NOMO-1 treated with dmso at 0.1 percent for 144 hours (cell line): ENCODE measurements at regions not wholly inside any gene's neighbourhood (a gene's known extent, or its start where the extent isn't known, plus 50 kb on each side); places are given as distances from the start of the nearest gene placed in this dataset.
"Not testable (repeated sequence)": the region's sequence is repeated elsewhere in the genome, so short reads cannot be mapped to it uniquely, and the experiment has no call there.

ENCODE experiments used
- DNase-seq: peaks from one replicate; lab custom pipeline; 2025; ENCODE audit not compliant: unreplicated experiment; lab: John Stamatoyannopoulos, UW

- no peak for DNase-seq
Observed at GRCh38 chr10:84626397-84627087, 298.2 kb downstream of the CCSER2 start.

GRCh38 chr10:84632866-84633265, 304.5 kb downstream of the CCSER2 start:
- DNase-seq, result no peak

- DNase-seq, result no peak
Observed at GRCh38 chr10:84634636-84635035, 306.2 kb downstream of the CCSER2 start.

GRCh38 chr10:84650628-84651027, 322.2 kb downstream of the CCSER2 start:
- not testable (repeated sequence) for DNase-seq

- no peak for DNase-seq
Observed at GRCh38 chr10:84654671-84655070, 326.3 kb downstream of the CCSER2 start.

- DNase-seq, result no peak
Observed at GRCh38 chr10:84659027-84659426, 330.6 kb downstream of the CCSER2 start.

DNA sequence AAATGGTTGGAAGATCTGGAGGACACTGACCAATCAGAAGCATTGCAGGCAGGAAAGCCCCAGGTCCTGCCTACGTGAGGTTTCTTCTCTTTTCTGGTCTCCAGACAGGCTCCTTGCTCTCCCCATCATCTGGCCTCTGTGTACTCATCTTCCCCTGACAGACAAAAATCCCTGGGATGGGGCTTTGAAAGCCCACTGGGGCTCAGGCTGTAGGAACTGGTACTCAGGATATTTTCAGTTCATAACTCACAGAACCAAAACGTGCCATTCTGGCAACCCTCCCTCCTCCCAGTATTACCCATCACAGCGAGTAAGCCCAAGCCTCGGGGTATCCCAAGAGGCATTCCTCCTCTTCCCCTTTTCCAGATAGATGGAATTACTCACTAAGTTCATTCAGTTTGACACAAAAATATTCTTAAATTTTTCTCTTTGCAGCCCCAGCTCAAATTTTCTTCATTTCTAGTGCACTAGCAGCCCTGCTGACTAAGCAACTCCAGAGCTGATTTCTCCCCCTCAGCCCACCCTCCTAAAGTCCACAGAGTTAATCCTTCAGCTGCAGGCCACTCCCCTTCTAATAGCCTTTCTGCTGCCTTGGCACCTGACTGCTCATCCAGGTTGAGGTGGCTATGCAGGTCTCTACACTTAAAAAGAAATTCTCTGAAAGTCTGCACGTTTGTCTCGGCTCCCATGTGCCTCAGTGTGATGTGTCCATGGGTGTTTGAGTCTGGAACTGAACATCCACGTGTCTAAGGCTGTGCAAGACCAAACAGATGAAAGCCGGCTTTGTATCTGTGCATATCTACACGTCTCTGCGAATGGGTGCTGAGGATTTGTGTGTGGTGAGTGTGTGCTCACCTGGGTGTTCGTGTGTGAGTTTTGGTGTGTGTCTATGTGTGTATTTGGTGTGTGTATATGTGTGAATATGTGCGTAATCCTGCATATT, 331.4 kb downstream of the CCSER2 start:
- DNase-seq, result no peak

- DNase-seq, result no peak
Observed at GRCh38 chr10:84660450-84661159, 332.2 kb downstream of the CCSER2 start.

- DNase-seq, result no peak
Observed at GRCh38 chr10:84665211-84665610, 336.8 kb downstream of the CCSER2 start.

DNA sequence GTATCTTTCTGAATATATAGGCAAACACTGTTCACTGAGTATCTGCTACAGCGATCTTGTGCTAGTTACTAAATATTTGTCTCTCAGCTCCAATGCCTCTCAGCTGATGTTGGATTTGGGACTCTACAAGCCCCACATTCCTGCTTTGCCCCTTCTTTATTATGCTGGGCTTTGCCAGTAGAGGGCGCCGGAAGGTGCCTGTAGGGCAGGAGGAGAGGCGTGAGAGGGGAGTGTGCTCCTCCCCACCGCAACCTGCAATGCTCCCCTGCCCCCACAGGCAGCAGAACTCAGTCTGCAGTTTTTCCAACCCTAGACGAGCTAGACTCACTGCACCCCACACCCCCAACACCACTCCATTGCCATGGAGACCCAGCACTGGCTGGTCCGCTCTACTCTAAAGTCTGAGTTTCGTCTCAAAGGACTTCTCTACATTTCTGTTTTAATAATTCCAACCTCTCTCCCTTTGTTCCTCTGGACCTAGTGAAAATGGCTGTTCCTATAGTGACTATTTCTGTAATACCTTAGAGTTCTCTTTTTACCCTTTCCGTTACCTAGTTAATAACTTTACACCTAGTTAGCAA, 337.6 kb downstream of the CCSER2 start:
- DNase-seq, result no peak

- no peak for DNase-seq
Observed at GRCh38 chr10:84668186-84668763, 339.9 kb downstream of the CCSER2 start.

DNA sequence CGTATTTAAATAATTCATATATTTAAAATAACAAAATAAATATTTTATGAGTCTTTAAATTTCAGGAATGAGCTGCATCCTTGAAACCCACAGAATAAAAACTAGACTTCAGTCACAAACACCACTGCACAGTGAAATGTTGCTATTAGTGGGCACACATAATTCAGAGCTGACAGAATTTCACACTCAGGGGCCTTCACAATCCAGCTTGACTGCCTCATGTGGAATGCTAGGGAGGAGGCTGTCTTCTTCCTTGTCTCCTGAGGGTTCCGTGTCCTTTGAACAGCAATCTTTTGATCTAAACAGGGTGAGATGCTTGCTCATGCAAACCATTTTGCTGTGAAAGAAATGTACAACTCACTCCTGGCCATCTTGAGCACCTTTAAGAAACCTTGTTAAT, 346.7 kb downstream of the CCSER2 start:
- no peak for DNase-seq

- no peak for DNase-seq
Observed at GRCh38 chr10:84676536-84676935, 348.1 kb downstream of the CCSER2 start.

GRCh38 chr10:84681781-84682180, 353.4 kb downstream of the CCSER2 start:
- DNase-seq, result no peak

DNA sequence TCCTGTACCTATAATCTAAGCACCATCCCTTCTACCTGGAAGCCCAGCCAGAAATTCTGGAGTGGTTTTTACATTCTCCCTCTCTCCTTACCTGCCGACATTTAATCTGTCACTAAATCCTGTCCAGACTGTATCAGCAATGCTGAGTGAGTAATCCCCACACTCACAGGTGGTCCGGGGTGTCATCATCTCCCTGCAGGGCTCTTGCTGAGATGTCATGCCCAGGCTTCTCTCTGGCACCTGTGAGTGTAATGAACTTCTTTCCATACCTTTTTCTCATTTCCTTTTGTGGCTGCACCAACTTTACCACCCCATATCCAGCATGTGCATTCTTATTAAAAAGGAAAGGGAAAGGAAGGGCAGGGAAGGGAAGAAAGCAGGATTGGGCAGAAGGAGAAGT, 355.2 kb downstream of the CCSER2 start:
- DNase-seq, result no peak

DNA sequence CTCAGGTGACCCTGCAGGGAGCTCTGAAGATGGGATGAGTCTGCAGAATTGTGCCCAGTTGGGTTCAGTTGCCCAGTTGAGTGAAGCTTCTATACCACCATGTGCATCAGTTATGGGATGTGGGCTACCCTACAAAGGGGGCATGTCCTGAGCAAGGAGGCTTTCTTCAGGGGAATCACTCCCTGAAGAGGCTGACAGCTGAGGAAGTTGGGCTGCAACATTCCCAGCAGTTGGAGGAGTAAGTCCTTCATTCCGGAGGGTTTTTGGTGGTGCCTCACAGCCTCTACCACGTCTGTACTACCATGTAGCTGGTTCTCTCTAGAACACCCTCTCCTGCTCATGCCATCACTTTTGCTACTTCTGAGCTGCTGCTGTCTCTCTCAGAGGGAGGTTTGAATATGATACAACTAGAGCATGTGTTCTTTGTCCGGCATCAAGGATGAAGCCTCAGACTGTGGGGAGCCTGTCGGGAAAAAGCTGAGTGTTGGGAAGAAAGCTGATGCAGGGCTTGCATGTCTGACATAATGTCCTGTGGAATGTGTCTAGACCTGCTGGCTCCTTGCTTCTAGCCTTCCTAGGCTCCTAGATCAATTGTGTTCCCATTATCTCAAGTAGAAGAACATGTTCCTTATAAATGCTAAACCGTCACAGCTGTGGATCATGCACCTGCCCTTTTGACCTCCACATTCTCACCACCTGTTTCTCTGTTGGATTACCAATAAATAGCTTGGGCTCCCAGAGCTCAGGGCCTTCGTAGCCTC, 355.8 kb downstream of the CCSER2 start:
- no peak for DNase-seq

DNA sequence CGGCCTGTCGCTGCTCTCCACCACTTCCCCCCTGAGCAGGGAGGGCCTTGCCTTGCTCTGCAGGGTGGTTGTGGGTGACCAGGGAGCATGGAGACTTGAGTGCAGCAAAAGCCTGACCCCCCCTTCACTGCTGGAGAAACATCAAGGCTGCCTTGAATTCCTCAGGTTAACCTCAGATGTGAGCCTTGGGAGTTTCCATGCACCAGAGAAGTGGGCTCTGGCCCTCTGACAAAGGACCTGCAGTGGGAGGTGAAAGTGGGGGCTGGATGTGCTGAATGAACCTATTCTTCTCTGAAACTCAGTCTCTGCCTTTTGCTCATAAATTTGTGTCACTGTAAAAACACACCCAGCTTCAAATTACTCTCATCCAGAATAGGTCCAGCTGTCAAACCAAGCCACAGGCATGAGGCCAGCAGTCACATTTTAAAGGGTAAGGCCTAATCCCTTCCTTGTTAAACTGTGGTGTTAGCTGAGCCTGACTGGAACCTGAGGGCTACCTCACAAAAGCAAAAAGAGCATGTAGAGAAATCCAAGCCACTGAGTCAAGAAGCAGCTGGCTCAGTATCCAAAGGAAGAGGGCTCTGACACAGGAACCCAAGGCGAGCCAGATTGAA, 356.8 kb downstream of the CCSER2 start:
- DNase-seq, result no peak

- DNase-seq, result no peak
Observed at GRCh38 chr10:84693006-84693405, 364.6 kb downstream of the CCSER2 start.

DNA sequence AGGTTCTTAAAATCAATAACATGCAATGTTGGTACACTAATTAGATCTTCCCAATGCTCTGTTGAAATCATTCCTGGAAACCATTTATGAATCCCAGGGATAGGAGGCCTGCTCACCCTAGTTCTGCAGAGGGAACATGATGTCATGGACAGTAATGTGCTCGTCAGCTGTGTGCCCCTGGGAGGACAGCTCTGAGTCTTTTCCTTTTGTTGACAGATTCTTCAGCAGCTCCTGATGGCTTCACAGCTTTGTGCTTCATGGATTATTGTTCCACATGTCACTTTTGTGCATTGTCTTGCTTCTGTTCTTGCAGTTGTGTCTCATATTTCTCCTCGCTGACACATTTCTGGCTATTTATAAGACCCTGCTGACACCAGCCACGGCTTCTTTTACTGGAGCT, 367.5 kb downstream of the CCSER2 start:
- no peak for DNase-seq

GRCh38 chr10:84696610-84697009, 368.2 kb downstream of the CCSER2 start:
- no peak for DNase-seq
